ENCODE measurements at regions not wholly inside any gene's neighbourhood (a gene's known extent, or its start where the extent isn't known, plus 50 kb on each side); places are given as distances from the start of the nearest gene placed in this dataset.

- POLR2A ChIA-PET: no interaction called here
These were observed 204.9 kb downstream of the CTTN start for GRCh38 chr11:70603114-70603755.

More at GRCh38 chr11:70603114-70603755, 204.9 kb downstream of the CTTN start:
- CTCF ChIA-PET: interaction anchor here (0.5 to 1.1 kb wide), 2 partner anchors 11 to 219 kb away, joined by 3 read pairs; no protein-coding TSS in a partner anchor
- Histone ChIP-seq H3K36me3 (replicated peaks in 1 of 2; ENCODE audit: control insufficient read depth in 1 of 2, insufficient read depth in 2 of 2, low read length in 1 of 2) (no peaks in the 10 kb centered on the region), H3K9ac (no peak overlapping the region), H4K20me1 (ENCODE audit: insufficient read depth) (no peaks in the 10 kb centered on the region), H3K27me3 (ENCODE audit: insufficient read depth) (no peaks in the 10 kb centered on the region), H3K9me3 (no peaks in the 10 kb centered on the region), H3K27ac (ENCODE audit: low read depth in 2 of 2, low read length in 1 of 2) (no peak overlapping the region), H3K4me1 (ENCODE audit: control insufficient read depth in 1 of 2, insufficient read depth in 2 of 2, low read depth in 1 of 2, low read length in 1 of 2) (peaks cover 0 to 16% of the 10 kb centered on the region in 2 experiments; a peak in 1 of 4 replicates), H3K79me2 (ENCODE audit: insufficient read depth) (no peaks in the 10 kb centered on the region), H3K9me2 (no peaks in the 10 kb centered on the region), H3F3A (replicated peaks; ENCODE audit: insufficient read depth) (no peaks in the 10 kb centered on the region), H2AFZ (ENCODE audit: low read depth) (no peak overlapping the region), H3K4me3 (ENCODE audit: low read depth in 2 of 2, low read length in 1 of 2) (no peak overlapping the region), H3K4me2 (no peak overlapping the region)
- TF ChIP-seq RXRA (IDR thresholded peaks at IDR 0.05; ENCODE audit: borderline replicate concordance, low read depth) (no peak), TAF1 (IDR thresholded peaks at IDR 0.05; ENCODE audit: borderline replicate concordance, low read depth, low read length) (no peak), NRF1 (IDR thresholded peaks at IDR 0.05; ENCODE audit: low read depth, low read length) (no peak), REST (IDR thresholded peaks at IDR 0.05; ENCODE audit: low read depth, low read length) (no peak), GABPA (IDR thresholded peaks at IDR 0.05; ENCODE audit: low read depth) (no peak), USF1 (IDR thresholded peaks at IDR 0.05; ENCODE audit: borderline replicate concordance, low read depth) (no peak), YY1 (IDR thresholded peaks at IDR 0.05; ENCODE audit: low read depth) (no peak), TCF12 (IDR thresholded peaks at IDR 0.05) (no peak), GATA2 (CRISPR knock-in tag; IDR thresholded peaks at IDR 0.05) (no peak), ELF1 (IDR thresholded peaks at IDR 0.05) (no peak), MXI1 (IDR thresholded peaks at IDR 0.05; ENCODE audit: low read depth, low read length) (no peak)
- TF ChIP-seq, protein P1, sequence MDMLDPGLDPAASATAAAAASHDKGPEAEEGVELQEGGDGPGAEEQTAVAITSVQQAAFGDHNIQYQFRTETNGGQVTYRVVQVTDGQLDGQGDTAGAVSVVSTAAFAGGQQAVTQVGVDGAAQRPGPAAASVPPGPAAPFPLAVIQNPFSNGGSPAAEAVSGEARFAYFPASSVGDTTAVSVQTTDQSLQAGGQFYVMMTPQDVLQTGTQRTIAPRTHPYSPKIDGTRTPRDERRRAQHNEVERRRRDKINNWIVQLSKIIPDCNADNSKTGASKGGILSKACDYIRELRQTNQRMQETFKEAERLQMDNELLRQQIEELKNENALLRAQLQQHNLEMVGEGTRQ (IDR thresholded peaks at IDR 0.05; ENCODE audit: borderline replicate concordance, low read depth, low read length): no peak
- TF ChIP-seq, protein P2, sequence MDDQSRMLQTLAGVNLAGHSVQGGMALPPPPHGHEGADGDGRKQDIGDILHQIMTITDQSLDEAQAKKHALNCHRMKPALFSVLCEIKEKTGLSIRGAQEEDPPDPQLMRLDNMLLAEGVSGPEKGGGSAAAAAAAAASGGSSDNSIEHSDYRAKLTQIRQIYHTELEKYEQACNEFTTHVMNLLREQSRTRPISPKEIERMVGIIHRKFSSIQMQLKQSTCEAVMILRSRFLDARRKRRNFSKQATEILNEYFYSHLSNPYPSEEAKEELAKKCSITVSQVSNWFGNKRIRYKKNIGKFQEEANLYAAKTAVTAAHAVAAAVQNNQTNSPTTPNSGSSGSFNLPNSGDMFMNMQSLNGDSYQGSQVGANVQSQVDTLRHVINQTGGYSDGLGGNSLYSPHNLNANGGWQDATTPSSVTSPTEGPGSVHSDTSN (IDR thresholded peaks at IDR 0.05): no peak
- WGBS (ENCODE audit: low lambda C conversion rate): 35% methylated on average over 5 of the region's 10 CpGs
- DNase-seq: no peak

All from SK-N-SH (cell line).